WTC11 (cell line): ENCODE measurements at regions not wholly inside any gene's neighbourhood (a gene's known extent, or its start where the extent isn't known, plus 50 kb on each side); places are given as distances from the start of the nearest gene placed in this dataset.

ENCODE experiments used
- AFF4 ChIP-seq: sonication (generic); formaldehyde crosslinking; IDR thresholded peaks from 2 replicates; pipeline ENCODE4 v1.8.1; 2023; ENCODE audit warnings: mild to moderate bottlenecking, missing genetic modification reagents, borderline replicate concordance
- ATF2 ChIP-seq: sonication (generic); formaldehyde crosslinking; IDR thresholded peaks from 2 replicates; pipeline ENCODE4 v1.8.1; 2022; ENCODE audit warnings: low read depth, missing genetic modification reagents, borderline replicate concordance
- CBFB ChIP-seq: sonication (generic); formaldehyde crosslinking; IDR thresholded peaks from 2 replicates; pipeline ENCODE4 v1.8.1; 2022; ENCODE audit warnings: mild to moderate bottlenecking, low read depth, missing genetic modification reagents
- CTCF ChIP-seq: fragments of 200-600 bp; IDR thresholded peaks from 2 replicates; pipeline ENCODE4 v1.8.0; 2022; ENCODE audit warnings: antibody characterized with exemption
- FOXK1 ChIP-seq: sonication (generic); formaldehyde crosslinking; IDR thresholded peaks from 2 replicates; pipeline ENCODE4 v1.8.0; 2022; ENCODE audit warnings: mild to moderate bottlenecking, moderate library complexity, missing genetic modification reagents
- JUN ChIP-seq: sonication (generic); formaldehyde crosslinking; IDR thresholded peaks from 2 replicates; pipeline ENCODE4 v1.8.0; 2023; ENCODE audit warnings: mild to moderate bottlenecking, missing genetic modification reagents
- MAX ChIP-seq: sonication (generic); formaldehyde crosslinking; IDR thresholded peaks from 2 replicates; pipeline ENCODE4 v1.8.0; 2022; ENCODE audit warnings: mild to moderate bottlenecking, missing genetic modification reagents
- MXD4 ChIP-seq: fragments of 250-450 bp; sonication (Bioruptor Pico); IDR thresholded peaks from 2 replicates; pipeline ENCODE4 v1.8.0; 2021; ENCODE audit warnings: mild to moderate bottlenecking, moderate library complexity, borderline replicate concordance
- NR2C2 ChIP-seq: sonication (generic); formaldehyde crosslinking; IDR thresholded peaks from 2 replicates; pipeline ENCODE4 v1.8.0; 2022; ENCODE audit warnings: mild to moderate bottlenecking, missing genetic modification reagents
- TCF7 ChIP-seq: sonication (generic); formaldehyde crosslinking; IDR thresholded peaks from 2 replicates; pipeline ENCODE4 v1.8.0; 2022; ENCODE audit warnings: mild to moderate bottlenecking, low read depth, missing genetic modification reagents, moderate library complexity
- ZNF121 ChIP-seq: sonication (generic); formaldehyde crosslinking; IDR thresholded peaks from 2 replicates; pipeline ENCODE4 v1.8.0; 2023; ENCODE audit warnings: missing genetic modification reagents
- TF ChIP-seq, protein P1 (sequence below): sonication (generic); formaldehyde crosslinking; IDR thresholded peaks from 2 replicates; pipeline ENCODE4 v1.8.1; 2022; ENCODE audit warnings: low read depth, mild to moderate bottlenecking, moderate library complexity, missing genetic modification reagents, borderline replicate concordance

- TF ChIP-seq JUN (CRISPR knock-in tag), result no peak
- no peak for TF ChIP-seq CTCF
- TF ChIP-seq NR2C2, result no peak
- TF ChIP-seq FOXK1 (CRISPR knock-in tag), result no peak
- no peak for TF ChIP-seq TCF7 (CRISPR knock-in tag)
- no peak for TF ChIP-seq AFF4 (CRISPR knock-in tag)
- TF ChIP-seq MXD4 (CRISPR knock-in tag), result no peak
- no peak for TF ChIP-seq CBFB (CRISPR knock-in tag)
- no peak for TF ChIP-seq MAX
- no peak for TF ChIP-seq ZNF121 (CRISPR knock-in tag)
- TF ChIP-seq ATF2 (CRISPR knock-in tag), result no peak
- TF ChIP-seq, protein P1, sequence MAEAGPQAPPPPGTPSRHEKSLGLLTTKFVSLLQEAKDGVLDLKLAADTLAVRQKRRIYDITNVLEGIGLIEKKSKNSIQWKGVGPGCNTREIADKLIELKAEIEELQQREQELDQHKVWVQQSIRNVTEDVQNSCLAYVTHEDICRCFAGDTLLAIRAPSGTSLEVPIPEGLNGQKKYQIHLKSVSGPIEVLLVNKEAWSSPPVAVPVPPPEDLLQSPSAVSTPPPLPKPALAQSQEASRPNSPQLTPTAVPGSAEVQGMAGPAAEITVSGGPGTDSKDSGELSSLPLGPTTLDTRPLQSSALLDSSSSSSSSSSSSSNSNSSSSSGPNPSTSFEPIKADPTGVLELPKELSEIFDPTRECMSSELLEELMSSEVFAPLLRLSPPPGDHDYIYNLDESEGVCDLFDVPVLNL (CRISPR knock-in tag), result no peak
Measured at GRCh38 chr14:101017209-101017608, 113.7 kb upstream of the RTL1 start.
